ENCODE measurements at regions not wholly inside any gene's neighbourhood (a gene's known extent, or its start where the extent isn't known, plus 50 kb on each side); places are given as distances from the start of the nearest gene placed in this dataset.

DNA sequence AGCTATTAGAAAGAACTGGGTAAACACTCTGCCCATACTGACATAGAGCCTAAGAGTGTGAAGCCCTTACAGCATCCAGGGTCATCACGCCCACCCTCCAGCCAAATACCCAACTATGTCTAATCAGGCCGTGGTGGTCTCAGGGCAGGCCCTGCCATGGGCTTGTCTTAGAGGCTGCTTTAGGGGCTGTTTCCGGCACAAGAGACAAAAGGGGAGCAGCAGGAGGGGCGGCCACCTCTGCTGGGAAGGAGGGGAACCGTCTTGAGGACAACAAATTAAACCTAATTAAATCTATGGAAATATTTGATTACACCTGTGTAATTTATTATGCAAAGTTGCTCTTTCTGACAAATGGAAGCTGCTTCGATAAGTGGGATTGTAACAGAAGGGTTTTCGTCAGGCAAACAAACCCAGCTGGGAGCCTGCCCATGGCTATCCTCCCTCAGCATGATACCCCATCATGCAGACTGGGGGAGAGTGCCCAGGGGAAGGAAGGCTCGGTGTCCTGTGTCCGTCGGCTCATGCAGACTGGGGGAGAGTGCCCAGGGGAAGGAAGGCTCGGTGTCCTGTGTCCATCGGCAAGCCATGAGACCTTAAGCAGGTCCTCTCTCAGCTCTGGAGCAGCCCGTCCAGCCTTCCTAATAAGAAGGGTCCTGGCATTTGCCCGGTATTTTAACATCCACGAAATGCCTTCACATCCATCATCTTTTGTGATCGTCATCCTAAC, 163.6 kb upstream of the B3GAT1 start:
- no peak for DNase-seq

DNA sequence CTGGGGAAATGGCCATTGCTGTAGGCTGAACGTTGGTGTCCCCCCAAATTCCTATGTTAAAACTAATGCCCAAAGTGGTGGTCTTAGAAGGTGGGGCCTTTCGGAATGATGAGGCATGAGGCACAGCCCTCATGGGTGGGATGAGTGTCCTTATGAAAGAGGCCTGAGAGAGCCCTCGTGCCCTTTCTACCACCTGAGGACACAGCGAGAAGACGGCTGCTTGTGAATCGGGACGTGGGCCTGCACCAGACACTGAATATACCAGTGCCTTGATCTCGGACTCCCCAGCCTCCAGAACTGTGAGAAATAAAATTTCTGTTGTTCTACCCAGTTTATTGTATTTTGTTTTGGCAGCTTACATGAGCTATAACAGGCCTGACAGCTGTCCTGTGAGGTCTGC, 162.9 kb upstream of the B3GAT1 start:
- DNase-seq, result no peak

DNA sequence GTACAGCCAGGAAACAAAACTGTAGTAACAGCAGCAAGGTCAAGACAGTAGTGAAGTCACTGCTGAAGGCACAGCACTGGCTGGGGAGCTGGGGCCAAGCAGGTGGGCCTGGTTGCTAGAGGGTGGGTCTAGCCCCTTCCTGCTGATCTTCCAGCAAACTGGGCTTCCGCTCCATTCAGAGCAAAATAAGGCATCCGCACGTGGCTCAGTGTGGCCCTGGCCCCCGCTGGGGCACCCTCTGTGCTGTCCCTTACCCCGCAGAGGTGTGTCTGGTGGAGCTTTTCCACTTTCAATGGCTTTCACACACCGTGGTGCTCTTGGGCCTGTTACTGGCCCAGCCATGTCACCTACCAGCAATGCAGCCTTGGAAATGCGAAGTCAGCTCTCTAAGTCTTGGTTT, 162.4 kb upstream of the B3GAT1 start:
- DNase-seq, result no peak

DNA sequence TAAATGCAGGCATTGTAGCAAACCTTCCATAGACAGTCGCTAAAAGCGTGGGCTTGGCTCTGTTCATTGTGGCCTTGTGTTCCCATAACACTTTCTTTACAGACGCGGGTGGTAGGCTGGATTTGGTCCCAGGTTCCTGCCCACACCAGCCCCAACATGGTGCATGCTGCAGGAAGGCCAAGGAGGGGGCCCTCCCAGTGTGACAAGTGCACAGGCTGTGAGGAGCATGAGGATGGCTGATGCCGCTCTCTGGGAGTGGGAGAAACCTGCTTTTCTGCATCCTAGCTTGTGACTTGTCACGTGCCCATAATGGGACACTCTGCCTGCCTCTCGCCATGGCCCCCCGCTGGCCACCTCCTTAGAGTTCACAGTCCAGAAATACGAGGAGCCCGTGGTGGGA, 161.8 kb upstream of the B3GAT1 start:
- DNase-seq, result no peak

DNA sequence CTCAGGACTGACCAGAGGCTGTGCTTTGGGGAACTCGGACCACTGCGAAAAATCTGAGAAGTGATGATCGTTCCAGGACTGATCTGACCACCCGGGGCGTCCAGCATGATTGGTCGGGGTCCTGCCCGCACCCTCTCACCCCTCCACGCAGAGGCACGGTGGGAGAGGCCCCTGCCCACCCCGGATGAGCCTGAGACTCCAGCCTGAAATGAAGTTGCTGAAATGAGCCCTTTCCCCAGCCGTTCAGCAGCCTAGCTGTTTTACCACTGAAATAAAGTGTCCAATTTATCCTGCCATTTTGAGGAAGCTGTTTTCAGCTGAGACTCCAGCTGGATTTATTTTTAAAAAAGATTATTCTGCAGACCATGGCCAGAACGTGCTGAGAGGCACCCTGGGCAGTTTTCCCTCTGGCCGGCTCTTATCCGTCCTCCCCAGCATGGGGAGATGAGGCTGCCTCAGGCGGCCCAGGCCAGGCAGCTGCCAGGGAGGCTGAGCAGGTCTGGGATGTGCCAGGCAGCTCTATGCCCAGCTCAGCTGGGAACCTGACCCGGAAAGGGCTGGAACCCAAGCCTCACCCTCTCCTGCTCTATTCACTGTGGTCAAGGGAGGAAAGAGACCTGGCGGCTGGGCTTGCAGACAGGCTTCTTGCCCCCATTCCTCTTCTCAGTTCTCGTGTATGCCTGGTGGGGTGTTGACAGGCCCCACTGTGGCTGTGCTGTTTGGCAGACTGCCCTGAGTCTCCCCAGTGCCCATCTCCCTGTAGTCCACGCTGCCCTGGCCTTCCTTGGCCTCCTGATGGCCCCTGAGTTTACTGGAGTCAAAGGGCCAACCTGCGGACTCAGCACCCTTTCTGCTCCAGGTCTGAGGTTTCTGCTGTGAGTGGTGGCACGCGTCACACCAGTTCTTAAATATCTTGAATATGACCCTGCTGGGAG, 161.0 kb upstream of the B3GAT1 start:
- DNase-seq, result no peak

DNA sequence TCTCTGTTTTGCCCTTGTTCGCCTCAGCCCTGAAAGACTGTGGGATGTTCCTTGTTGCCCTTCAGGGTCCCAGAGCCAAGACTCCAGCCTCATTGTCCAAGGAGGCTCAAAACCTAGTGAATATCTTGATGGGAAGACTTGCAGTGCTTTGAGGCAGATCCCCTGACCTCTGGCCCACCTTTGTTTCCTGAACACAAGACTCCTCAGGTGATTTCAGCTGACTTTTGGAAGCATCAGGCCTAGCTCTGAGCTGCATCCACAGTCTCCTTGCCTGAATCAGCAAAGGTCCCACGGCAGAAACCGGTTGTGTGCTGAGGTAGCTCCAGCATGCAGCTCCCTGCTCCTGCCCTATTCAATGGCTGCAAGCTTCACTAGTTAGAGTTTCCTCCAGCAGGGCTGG, 159.3 kb upstream of the B3GAT1 start:
- no peak for DNase-seq

DNA sequence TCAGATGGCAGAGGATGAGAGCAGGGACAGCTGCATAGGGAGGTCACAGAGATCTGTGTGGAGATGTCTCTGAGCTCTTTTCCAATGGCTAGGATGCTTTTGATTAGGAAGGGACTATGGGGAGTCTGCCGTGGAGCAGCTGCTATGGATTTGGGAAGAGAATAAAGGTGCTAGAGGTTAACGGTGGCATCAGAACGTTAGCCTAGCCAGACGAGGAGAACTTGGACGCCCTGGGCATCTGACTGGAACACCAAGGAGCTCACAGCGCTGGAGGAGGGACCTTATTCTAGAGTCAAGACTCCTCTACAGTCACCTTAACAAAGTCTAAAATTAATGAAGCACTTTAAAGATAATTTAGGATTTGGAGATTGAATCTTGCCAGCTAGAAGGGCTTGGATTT, 157.2 kb upstream of the B3GAT1 start:
- no peak for DNase-seq

DNA sequence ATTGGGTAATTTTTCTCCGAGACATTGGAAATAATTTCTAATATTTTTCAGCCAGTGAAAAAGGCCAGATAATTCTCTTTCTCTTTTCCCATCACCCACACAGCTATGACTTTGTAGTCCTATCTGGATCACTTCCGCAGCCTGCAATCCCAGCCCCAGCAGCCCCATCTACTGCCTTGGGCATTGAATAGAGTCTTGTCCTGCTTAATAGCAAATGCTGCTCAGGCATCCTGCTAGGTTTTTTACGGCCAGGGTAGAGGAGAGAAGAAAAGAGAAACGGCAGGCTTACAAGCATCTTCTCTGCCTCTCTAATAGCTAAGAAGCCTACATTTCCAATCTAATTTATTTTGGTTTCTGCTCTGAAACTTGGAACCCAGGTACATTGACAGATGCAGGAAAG, 154.3 kb upstream of the B3GAT1 start:
- DNase-seq, result no peak

DNA sequence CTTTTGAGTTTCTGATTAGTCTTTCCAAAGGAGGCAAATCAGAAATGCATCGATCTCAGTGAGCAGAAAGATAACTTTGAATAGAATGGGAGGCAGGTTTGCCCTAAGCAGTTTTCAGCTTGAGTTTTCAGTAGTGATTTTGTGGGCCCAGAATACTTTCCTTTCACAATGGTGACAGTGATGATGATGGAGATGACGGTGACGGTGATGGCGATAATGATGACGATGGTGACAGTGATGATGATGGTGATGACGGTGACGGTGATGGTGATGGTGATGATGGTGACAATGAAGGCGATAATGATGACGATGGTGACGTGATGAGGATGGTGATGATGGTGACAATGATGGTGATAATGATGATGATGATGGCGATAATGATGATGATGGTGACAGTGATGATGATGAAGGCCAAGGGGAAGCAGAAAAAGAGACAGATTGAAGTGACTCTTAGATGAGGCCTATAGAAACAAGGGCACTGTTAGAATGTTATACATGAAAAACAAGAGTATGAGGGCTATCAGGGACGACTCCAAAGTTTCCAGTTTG, 153.4 kb upstream of the B3GAT1 start:
- no peak for DNase-seq

DNA sequence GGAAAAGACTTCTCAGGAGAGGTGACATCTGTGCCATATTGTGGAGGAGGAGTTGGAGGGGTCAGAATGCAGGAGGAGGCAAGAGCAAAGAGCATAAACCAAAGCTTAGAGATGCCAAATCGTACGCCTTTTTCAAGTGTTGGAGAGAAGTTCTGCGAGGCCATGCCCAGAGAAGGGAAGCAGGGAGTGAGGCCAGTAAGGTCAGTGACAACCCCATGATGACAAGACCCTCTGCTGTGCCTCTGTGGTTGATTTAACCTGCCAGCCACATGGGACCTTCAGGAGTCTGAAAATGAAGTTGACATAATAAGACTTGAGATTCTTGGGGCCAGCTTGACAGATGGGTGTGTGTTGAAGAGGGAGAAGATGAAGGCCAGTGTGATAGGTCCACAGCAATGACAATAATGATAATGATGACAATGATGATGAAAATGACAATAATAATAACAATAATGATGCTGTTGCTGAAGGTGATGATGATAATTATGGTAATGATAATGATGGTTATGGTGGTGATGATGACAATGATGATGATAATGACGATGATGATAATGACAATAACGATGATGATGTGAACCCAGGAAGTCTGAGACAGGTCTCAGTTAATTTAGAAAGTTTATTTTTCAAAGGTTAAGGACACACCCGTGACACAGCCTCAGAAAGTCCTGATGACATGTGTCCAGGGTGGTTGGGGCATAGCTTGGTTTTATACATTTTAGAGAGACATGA, 152.6 kb upstream of the B3GAT1 start:
- DNase-seq, result no peak

DNA sequence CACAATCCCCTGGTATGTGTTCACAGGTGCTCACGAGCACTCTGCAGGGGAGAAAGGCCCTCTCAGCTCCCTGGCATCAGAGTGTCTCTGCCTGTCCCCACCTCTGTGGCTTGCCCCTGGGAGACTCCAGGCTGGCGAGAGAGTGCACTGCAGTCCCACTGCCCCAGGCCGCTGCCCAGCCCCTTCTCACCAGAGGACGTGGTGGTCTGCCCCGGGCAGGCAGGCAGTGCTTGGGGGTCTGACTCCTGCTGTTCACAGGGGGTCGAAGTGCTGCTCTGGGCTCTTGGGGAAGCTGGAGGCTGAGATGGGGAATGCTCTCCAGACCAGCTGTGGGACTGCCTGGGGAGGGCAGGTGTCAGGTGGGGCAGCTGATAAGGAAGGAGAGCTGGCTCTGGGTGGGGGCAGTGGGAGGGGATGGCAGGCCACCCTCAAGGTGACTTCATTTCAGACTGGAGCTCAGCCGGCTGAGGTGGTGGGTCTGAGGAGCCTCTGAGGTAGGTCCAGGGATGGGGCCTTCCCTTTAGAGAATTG, 151.0 kb upstream of the B3GAT1 start:
- DNase-seq, result no peak

DNA sequence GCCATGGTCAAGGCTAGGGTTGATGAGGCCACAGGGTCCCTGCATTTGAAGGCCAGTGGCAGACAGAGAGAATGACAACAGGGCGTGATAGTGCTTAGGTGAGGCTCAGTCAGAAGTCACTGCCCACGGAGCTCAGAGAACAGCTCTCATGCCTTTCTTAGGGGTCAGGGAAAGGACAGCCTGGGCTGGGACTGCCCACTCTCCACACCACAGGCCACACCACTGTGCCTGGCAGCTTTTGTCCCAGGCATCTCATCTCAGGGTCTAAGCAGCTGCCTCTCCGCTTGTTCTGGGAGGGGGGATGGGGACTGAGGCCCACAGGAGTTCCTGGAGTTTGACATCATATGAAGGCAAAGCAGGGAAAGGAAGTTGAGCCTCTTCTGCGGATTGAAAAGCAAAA, 150.2 kb upstream of the B3GAT1 start:
- no peak for DNase-seq

DNA sequence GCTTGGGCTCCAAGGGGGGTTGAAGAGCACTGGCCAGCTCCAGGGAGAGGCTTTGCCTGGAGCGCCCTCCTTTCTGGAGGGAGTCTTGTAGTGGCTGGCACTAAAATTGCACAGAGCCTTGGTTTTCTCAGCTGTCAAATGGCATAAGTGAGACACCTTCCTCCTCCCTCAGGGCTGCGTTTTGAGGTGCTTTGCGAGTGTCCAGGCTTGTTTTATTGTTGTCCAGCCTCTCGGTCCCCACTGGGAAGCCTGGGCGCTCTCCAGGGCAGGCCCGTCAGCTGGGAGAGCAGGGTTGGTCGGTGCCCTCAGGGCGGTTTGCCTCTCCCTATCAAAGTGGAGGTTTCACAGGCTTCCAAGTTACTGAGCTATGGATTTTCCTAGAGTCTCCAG, 149.3 kb upstream of the B3GAT1 start:
- DNase-seq, result no peak

DNA sequence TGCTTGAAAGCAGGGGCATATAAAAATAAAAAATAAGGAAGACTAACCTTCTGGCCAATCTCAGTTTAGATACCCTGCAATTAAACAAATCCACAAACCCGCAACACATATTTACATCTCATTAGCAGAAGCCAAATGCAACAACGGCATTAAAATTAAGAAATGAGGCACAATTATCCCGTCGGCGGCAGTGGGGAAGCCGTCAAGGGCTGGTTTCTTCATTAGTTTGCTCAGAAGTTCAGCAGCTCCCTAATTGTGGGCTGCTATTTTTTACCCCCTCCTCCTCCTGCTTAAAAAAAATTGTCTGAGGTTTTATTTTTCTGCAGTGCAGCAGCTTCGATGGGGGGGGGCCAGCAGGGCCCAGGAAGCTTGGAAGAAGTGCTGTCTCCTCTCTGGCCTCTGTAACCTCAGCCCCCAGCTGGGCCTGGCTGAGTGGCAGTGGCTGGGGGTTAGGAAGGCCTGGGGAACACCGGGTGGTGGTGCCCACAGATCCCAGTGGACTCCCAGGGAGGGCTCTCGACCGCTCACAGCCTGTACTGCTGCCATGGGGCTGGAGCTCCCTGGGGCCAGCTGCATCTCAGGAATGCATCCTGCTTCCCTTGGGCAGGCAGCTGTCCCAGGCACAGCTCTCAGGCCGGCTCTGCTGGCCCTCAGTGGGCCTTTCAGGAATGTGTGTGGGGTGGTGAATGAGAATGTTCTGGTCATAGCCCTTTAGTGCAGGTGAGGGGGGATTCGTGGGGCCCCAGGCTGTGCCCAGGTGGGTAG, 148.7 kb upstream of the B3GAT1 start:
- DNase-seq, result no peak

DNA sequence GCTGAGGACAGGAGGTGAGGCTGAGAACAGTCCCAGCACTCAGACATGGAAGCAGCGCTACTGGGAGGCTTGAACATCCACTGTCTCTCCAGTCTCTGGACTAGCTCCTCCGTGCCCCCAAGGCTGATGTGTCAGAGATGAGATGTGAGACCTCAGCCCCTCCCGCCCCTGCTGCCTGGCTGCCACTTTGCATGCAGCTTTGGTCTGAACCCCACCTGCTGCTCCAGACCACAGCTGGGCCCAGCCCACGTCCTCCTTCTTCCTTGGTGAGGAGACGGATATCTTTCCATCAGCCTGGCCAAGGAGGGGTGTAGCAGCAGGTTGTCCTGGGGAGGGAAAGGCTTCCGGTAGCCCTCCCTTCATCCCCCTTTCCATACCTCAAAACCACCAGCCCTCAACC, 148.0 kb upstream of the B3GAT1 start:
- DNase-seq, result no peak

DNA sequence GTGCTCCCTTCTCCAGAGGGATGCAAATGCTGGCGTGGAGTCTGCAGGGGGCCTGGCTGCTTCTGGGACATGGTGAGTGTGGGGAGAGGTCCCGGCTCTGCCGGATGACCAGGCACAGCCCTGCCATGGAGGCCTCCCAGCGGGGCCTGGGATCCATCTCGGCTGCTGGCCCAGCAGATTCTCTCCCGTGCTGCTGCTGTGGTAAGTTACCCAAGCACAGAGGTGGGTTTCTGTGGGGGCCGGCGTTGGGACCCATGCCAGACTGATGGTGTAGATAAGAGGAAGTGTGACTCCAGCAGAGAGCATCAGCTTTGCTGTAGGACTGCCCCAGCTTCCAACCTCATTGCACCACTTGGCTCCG, 147.5 kb upstream of the B3GAT1 start:
- DNase-seq, result no peak

DNA sequence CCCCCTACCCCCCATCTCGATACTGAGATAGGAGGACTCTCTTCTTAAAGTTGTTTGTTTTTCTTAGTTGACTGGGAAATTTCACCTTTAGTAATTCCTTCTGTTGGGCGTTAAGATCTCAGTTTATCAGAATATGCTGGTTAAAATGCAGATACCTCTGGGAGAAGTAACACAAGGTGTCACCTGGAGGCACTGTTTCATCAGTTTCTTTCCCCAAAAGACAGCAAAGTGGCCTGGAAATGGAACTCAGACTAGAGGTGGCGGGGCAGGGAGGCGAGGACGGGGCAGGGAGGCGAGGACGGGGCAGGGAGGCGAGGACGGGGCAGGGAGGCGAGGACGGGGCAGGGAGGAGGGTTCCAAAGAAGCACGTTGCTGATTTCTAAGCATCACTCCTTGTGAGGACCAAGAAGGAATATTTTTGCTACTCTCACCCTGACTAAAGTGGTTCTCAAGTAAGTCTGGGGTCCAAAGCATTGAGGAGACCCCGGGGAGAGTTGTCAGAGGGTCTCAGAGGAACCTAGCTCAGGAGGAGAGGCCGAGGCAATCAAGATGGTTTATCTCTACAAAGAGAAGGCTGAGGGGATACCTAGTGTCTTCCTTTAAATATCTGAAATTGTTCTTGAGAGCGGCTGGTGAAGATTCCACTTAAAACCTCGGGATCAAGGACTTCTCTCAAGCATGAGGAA, 147.0 kb upstream of the B3GAT1 start:
- no peak for DNase-seq

DNA sequence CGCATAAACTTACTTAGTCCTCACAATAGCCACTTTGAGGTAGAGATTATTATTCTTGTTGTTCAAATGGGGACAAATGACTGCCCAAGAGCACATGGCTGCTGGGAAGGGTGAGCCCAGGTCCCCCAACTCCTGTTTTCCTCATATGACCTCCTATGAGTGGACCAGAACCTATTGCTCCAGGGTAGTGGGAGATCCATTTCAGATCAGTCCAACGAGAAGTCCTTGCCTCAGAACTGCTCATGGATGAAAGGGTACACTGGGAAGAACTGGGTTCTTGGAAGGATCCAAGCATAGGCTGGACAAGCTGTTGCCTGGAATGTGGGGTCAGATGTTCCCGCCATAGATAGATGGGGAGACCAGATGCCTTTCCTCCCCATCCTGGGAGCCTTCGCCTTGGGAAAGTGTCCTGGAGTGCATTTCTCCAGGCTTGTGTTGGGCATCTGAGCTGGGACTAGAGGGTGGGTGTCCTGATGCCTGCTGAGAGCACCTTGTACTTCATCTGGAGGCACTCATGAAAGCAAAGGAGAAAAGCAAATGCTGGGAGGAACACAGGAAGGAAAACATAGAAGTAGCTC, 146.3 kb upstream of the B3GAT1 start:
- no peak for DNase-seq

DNA sequence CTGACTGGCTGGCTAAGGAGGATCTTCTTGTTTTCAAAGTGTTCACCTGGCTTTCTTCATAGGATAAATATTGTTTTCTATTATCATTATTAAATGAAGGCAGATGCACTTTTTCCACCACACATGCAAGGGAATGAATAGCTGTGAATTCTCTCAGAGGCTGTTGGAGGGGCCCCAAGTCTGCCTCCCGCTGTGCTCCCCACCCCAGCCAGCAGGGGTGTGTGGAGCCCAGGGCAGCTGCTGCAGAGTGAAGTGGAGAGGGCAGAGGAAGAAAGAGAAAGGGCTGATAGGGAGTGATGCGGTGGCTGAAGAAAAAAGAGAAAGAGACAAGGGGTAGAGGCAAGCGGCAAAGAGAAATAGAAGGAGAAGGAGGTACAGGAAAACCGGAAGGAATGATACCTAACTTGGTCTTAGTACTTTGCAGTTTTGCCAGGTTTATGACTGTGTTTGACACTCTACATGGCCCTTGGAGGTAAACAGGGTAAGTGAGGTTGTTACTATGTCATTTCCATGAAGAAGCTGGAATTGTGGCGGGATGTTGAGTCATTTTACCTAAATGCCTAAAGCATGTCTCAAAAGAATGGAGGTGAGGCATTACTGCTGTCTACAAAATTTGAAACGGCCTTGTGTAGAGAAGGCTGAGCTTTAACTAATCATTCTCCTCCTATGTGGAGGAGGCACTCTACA, 145.7 kb upstream of the B3GAT1 start:
- DNase-seq, result no peak

DNA sequence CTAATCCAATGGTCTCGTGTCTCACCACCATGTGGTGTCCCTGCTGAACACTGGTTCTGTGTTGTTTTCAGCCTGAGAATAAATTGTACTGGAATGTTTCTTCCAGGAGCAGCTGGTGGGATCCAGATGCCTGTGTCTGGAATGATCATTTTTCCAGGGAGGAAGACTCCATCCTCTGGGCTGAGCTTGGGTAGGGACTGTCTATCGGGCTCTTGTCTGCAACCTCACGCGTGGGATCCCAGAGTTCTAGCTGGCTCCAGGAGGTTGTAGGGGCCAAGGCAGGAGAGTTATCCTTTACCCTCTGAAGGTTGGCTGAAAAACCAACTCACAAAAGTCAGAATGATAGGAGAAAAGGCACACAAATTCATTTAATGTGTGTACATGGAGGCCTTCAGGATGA, 144.1 kb upstream of the B3GAT1 start:
- no peak for DNase-seq

All from left kidney (tissue), 1 donor.